ENCODE measurements at regions not wholly inside any gene's neighbourhood (a gene's known extent, or its start where the extent isn't known, plus 50 kb on each side); places are given as distances from the start of the nearest gene placed in this dataset.

DNA sequence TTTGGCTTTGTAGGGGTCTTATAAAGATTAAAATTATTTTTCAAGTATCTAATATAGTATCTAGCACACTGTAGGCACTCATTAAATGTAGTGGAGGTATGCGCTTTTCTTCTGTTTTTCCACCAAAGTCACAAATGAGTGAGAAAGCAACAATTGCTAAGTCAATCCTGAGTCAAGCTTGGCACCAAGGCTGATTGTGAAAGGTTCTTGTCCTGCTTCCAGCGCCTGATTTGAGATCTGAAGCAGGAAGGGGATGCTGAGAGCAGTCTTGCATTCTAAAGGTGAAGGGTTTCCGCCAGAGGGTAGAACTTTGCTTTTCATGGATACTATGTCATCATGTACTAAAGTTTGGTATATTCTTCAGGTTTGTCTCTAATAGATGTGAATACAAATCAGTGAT is 64.9 kb upstream of the DAAM1 start:
- no peak for TF ChIP-seq Cebpa-rat (IDR thresholded peaks at IDR 0.05)
- H3K27ac ChIP-seq = no peak overlapping the region

DNA sequence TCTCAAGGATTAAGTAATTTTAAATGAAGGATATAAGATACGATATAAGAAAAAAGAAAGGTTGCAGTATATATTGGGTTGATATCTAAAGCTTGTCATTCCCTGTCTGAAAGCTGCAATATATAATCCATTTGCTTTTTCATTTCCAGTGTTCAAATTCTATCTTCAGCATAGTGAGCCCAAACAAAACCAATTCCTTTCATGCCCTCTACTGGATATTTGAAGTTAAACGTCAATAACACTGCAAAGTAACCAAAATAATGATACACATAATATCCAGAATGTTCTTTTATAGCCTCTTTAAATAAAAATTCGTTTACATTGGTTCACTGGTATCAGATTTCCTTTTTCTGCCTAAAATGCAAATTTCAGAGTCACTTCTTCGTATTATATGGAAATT is 64.5 kb upstream of the DAAM1 start:
- TF ChIP-seq Cebpa-rat (IDR thresholded peaks at IDR 0.05) = no peak
- no peaks in the 10 kb centered on the region for H3K27me3 ChIP-seq

More for the DNA sequence above, 64.9 kb upstream of the DAAM1 start:
- Histone ChIP-seq H3K4me3 (no peak overlapping the region), H3K4me1 (no peaks in the 10 kb centered on the region), H3K27me3 (no peaks in the 10 kb centered on the region), H3K4me2 (no peak overlapping the region), H3K9ac (no peak overlapping the region), H3K9me3 (replicated peaks in 1 of 11) (no peaks in the 10 kb centered on the region), H3K36me3 (no peaks in the 10 kb centered on the region), H4K20me1 (no peaks in the 10 kb centered on the region)

DNA sequence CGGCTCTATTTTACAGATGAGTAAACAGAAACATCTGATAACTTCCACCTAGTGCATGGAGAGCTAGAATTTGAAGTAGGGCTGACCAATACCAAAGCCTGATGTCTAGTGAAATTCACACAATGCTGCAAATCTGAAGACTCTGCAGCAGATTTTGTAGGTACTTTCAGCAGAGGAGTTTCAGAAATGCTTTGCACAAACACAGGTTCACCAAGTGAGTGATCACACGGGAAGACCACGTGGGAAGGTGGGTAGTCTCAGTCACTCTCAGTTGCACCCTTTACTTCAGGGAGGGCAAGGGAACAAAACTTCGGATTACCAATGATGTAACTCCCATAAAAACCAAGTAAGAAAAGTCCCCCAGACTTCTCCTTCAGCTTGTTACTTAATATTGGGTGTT is 63.3 kb upstream of the DAAM1 start:
- no peaks in the 10 kb centered on the region for H3K27me3 ChIP-seq
- no peak overlapping the region for H3K9ac ChIP-seq
- no peak overlapping the region for H3K4me3 ChIP-seq
- TF ChIP-seq Cebpa-rat (IDR thresholded peaks at IDR 0.05) = no peak
- H3K27ac ChIP-seq = no peak overlapping the region
- no peaks in the 10 kb centered on the region for H3K9me3 ChIP-seq (replicated peaks in 1 of 11)
- no peaks in the 10 kb centered on the region for H4K20me1 ChIP-seq
- H3K4me1 ChIP-seq = no peaks in the 10 kb centered on the region
- no peaks in the 10 kb centered on the region for H3K36me3 ChIP-seq
- no peak overlapping the region for H3K4me2 ChIP-seq

More for the DNA sequence above, 64.5 kb upstream of the DAAM1 start:
- no peak overlapping the region for H3K4me2 ChIP-seq
- no peaks in the 10 kb centered on the region for H3K9me3 ChIP-seq (replicated peaks in 1 of 11)
- no peaks in the 10 kb centered on the region for H3K36me3 ChIP-seq
- no peak overlapping the region for H3K27ac ChIP-seq
- H3K4me3 ChIP-seq = no peak overlapping the region
- H3K9ac ChIP-seq = no peak overlapping the region
- H4K20me1 ChIP-seq = no peaks in the 10 kb centered on the region
- no peaks in the 10 kb centered on the region for H3K4me1 ChIP-seq

GRCh38 chr14:59126714-59127436 is 61.6 kb upstream of the DAAM1 start:
- H3K27ac ChIP-seq = no peak overlapping the region
- no peaks in the 10 kb centered on the region for H4K20me1 ChIP-seq
- H3K4me3 ChIP-seq = no peak overlapping the region
- H3K4me2 ChIP-seq = no peak overlapping the region
- no peak for TF ChIP-seq Cebpa-rat (IDR thresholded peaks at IDR 0.05)
- H3K4me1 ChIP-seq = no peaks in the 10 kb centered on the region
- H3K9ac ChIP-seq = no peak overlapping the region
- H3K36me3 ChIP-seq = no peaks in the 10 kb centered on the region
- H3K9me3 ChIP-seq (replicated peaks in 1 of 11) = no peaks in the 10 kb centered on the region
- no peaks in the 10 kb centered on the region for H3K27me3 ChIP-seq

GRCh38 chr14:59127437-59127732 is 61.1 kb upstream of the DAAM1 start:
- Histone ChIP-seq H3K27ac (no peak overlapping the region), H3K27me3 (no peaks in the 10 kb centered on the region), H3K4me2 (no peak overlapping the region), H3K9me3 (replicated peaks in 1 of 11) (no peaks in the 10 kb centered on the region), H3K4me3 (no peak overlapping the region), H4K20me1 (no peaks in the 10 kb centered on the region), H3K9ac (no peak overlapping the region), H3K36me3 (no peaks in the 10 kb centered on the region), H3K4me1 (no peaks in the 10 kb centered on the region)
- TF ChIP-seq Cebpa-rat (IDR thresholded peaks at IDR 0.05) = no peak

GRCh38 chr14:59130462-59130861 is 58.0 kb upstream of the DAAM1 start:
- H3K36me3 ChIP-seq = no peaks in the 10 kb centered on the region
- TF ChIP-seq Cebpa-rat (IDR thresholded peaks at IDR 0.05) = no peak
- H3K4me2 ChIP-seq = no peak overlapping the region
- H3K27me3 ChIP-seq = no peaks in the 10 kb centered on the region
- no peaks in the 10 kb centered on the region for H3K9me3 ChIP-seq (replicated peaks in 1 of 11)
- H3K27ac ChIP-seq = no peak overlapping the region
- no peaks in the 10 kb centered on the region for H4K20me1 ChIP-seq
- H3K9ac ChIP-seq = no peak overlapping the region
- no peak overlapping the region for H3K4me3 ChIP-seq
- no peaks in the 10 kb centered on the region for H3K4me1 ChIP-seq

DNA sequence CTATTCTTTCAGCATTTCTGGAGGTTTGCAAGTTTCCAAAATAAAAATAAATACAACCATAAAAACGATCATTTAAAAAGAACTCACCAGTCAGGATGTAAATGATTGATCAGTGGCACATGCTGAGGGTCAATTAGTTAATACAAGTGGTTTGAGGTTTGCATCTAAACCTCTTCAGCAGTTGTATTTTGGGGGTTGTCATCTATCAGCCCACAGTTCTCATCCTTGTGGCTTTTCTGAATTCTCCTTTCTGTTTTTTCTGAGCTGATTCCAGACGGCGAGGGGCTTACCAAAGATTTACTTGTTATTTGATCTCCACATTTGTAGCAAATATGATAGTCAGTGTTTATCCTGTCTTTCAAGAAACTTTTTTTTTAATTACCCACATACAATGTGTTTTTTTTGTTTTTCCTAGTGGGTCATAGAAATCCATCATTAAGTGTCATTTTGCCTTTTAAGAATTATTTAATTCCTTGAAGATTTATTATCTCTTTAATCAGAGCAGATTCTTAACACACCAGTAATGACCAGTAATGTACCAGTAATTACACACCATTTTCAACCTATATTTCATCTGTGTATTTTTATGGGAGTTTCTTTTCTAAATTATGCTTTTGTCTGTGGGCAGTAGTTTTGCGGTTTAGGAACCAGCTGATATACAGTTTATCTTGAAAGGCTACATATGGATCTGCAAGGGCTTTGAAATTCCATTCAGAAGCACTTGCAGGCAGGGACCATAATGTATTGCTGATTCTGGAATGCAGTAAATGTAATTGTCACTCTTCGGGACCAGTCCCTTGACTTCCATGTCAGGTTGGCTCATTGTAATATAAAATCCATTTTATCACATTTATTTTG is 56.3 kb upstream of the DAAM1 start:
- TF ChIP-seq Cebpa-rat (IDR thresholded peaks at IDR 0.05) = no peak
- Histone ChIP-seq H3K9me3 (replicated peaks in 1 of 11) (no peaks in the 10 kb centered on the region), H3K4me1 (no peaks in the 10 kb centered on the region)

GRCh38 chr14:59132796-59133494 is 55.5 kb upstream of the DAAM1 start:
- TF ChIP-seq Cebpa-rat (IDR thresholded peaks at IDR 0.05) = no peak

More for the DNA sequence above, 56.3 kb upstream of the DAAM1 start:
- Histone ChIP-seq H3K4me3 (no peak overlapping the region), H3K9ac (no peak overlapping the region), H3K27me3 (no peaks in the 10 kb centered on the region), H3K36me3 (no peaks in the 10 kb centered on the region), H3K4me2 (no peak overlapping the region), H3K27ac (no peak overlapping the region), H4K20me1 (no peaks in the 10 kb centered on the region)

GRCh38 chr14:59133709-59134108 is 54.8 kb upstream of the DAAM1 start:
- no peak overlapping the region for H3K9ac ChIP-seq
- H3K36me3 ChIP-seq = no peaks in the 10 kb centered on the region
- H3K4me3 ChIP-seq = no peak overlapping the region
- no peak for TF ChIP-seq Cebpa-rat (IDR thresholded peaks at IDR 0.05)
- H3K27ac ChIP-seq = no peak overlapping the region
- no peaks in the 10 kb centered on the region for H3K4me1 ChIP-seq
- H3K4me2 ChIP-seq = no peak overlapping the region
- no peaks in the 10 kb centered on the region for H3K9me3 ChIP-seq (replicated peaks in 1 of 11)
- no peaks in the 10 kb centered on the region for H3K27me3 ChIP-seq
- H4K20me1 ChIP-seq = no peaks in the 10 kb centered on the region

More at GRCh38 chr14:59132796-59133494, 55.5 kb upstream of the DAAM1 start:
- Histone ChIP-seq H3K4me3 (no peak overlapping the region), H4K20me1 (no peaks in the 10 kb centered on the region), H3K9ac (no peak overlapping the region), H3K4me2 (no peak overlapping the region), H3K27ac (no peak overlapping the region), H3K9me3 (replicated peaks in 1 of 11) (no peaks in the 10 kb centered on the region), H3K27me3 (no peaks in the 10 kb centered on the region), H3K4me1 (no peaks in the 10 kb centered on the region), H3K36me3 (no peaks in the 10 kb centered on the region)
